SH-SY5Y (cell line): ENCODE measurements at regions not wholly inside any gene's neighbourhood (a gene's known extent, or its start where the extent isn't known, plus 50 kb on each side); places are given as distances from the start of the nearest gene placed in this dataset.

Experiments used
- GATA2 ChIP-seq: IDR thresholded peaks from 2 replicates; pipeline ENCODE4 v1.6.1; 2011; ENCODE audit warnings: mild to moderate bottlenecking, low read depth, low read length
- GATA3 ChIP-seq: IDR thresholded peaks from 2 replicates; pipeline ENCODE4 v1.6.1; 2011; ENCODE audit warnings: low read depth, mild to moderate bottlenecking, low read length, moderate library complexity

GRCh38 chr11:128242451-128242850 lies 344.9 kb downstream of the ETS1 start:
- TF ChIP-seq GATA3 (no peak), GATA2 (no peak)
